NCI-H146 treated with DMSO at 0.1 percent for 48 hours (cell line): ENCODE measurements at regions not wholly inside any gene's neighbourhood (a gene's known extent, or its start where the extent isn't known, plus 50 kb on each side); places are given as distances from the start of the nearest gene placed in this dataset.
A peak's percentile ranks its signal among the peaks of the same experiment; 100 is the strongest.

ENCODE experiments used
- DNase-seq: peaks from one replicate; lab custom pipeline; 2025; ENCODE audit not compliant: unreplicated experiment; lab: John Stamatoyannopoulos, UW

- no peak for DNase-seq
These were observed 251.5 kb downstream of the OPA1 start for GRCh38 chr3:193844472-193844871.

GRCh38 chr3:193845144-193845543 is 252.1 kb downstream of the OPA1 start:
- DNase-seq, result no peak

- no peak for DNase-seq
These were observed 253.6 kb downstream of the OPA1 start for GRCh38 chr3:193846569-193846968.

- no peak for DNase-seq
These were observed 254.4 kb downstream of the OPA1 start for GRCh38 chr3:193847402-193847801.

GRCh38 chr3:193848547-193848946 is 255.5 kb downstream of the OPA1 start:
- DNase-seq, result no peak

- DNase-seq, result no peak
These were observed 257.1 kb downstream of the OPA1 start for GRCh38 chr3:193850084-193850619.

GRCh38 chr3:193851428-193851847 is 258.4 kb downstream of the OPA1 start:
- DNase-seq, result no peak

- DNase-seq, result peak; percentile 43
These were observed 259.1 kb downstream of the OPA1 start for GRCh38 chr3:193851941-193852674.

GRCh38 chr3:193852901-193853300 is 259.9 kb downstream of the OPA1 start:
- no peak for DNase-seq

- no peak for DNase-seq
These were observed 260.7 kb downstream of the OPA1 start for GRCh38 chr3:193853511-193854219.

GRCh38 chr3:193857996-193858395 is 265.0 kb downstream of the OPA1 start:
- no peak for DNase-seq

GRCh38 chr3:193859195-193859594 is 266.2 kb downstream of the OPA1 start:
- no peak for DNase-seq

- DNase-seq, result no peak
These were observed 268.0 kb downstream of the OPA1 start for GRCh38 chr3:193861012-193861411.

GRCh38 chr3:193862843-193863242 is 269.8 kb downstream of the OPA1 start:
- no peak for DNase-seq

GRCh38 chr3:193863657-193864357 is 270.8 kb downstream of the OPA1 start:
- no peak for DNase-seq

GRCh38 chr3:193865339-193865738 is 270.6 kb upstream of the HES1 start:
- DNase-seq, result no peak

GRCh38 chr3:193865896-193866480 is 270.0 kb upstream of the HES1 start:
- no peak for DNase-seq

GRCh38 chr3:193868590-193868989 is 267.4 kb upstream of the HES1 start:
- no peak for DNase-seq

- no peak for DNase-seq
These were observed 266.4 kb upstream of the HES1 start for GRCh38 chr3:193869221-193870201.
